ENCODE measurements at regions not wholly inside any gene's neighbourhood (a gene's known extent, or its start where the extent isn't known, plus 50 kb on each side); places are given as distances from the start of the nearest gene placed in this dataset.
A peak's percentile ranks its signal among the peaks of the same experiment; 100 is the strongest.
"Not testable (repeated sequence)": the region's sequence is repeated elsewhere in the genome, so short reads cannot be mapped to it uniquely, and the experiment has no call there.

DNA sequence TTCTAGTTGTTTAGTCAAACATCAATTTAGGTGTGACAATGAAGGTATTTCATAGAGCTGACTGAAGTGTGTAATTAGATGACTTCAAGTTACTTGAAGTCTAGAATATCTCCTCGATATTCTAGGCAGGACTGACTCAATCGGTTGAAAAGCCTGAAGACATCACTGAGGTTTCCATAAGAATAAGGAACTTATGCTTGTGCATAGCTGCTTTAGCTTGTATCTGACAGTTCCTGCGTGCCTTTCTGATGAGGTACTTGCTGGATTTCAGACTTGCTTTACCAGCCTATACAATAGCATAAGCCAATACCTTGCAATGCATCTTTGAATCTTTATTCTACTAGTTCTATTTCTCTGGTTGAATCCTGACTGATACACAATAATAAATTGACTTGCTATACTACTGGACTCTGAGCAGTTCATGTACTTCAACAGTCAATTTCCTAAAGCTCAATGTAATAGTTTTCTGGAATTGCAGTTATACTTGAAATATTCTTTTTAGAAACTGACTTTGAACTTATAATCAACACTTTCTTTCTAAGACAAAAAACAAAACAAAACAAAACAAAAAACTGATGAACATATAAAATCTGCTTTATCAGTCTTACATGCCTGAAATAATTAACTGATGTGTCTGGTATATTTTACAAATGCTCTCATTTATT lies 1534.8 kb downstream of the SLITRK5 start:
- TF ChIP-seq, protein P1, sequence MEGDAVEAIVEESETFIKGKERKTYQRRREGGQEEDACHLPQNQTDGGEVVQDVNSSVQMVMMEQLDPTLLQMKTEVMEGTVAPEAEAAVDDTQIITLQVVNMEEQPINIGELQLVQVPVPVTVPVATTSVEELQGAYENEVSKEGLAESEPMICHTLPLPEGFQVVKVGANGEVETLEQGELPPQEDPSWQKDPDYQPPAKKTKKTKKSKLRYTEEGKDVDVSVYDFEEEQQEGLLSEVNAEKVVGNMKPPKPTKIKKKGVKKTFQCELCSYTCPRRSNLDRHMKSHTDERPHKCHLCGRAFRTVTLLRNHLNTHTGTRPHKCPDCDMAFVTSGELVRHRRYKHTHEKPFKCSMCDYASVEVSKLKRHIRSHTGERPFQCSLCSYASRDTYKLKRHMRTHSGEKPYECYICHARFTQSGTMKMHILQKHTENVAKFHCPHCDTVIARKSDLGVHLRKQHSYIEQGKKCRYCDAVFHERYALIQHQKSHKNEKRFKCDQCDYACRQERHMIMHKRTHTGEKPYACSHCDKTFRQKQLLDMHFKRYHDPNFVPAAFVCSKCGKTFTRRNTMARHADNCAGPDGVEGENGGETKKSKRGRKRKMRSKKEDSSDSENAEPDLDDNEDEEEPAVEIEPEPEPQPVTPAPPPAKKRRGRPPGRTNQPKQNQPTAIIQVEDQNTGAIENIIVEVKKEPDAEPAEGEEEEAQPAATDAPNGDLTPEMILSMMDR (IDR thresholded peaks at IDR 0.05) = no peak
- no peak for ATAC-seq
- Histone ChIP-seq H3K4me1 (no peaks in the 10 kb centered on the region), H3K9me3 (no peaks in the 10 kb centered on the region), H3K36me3 (no peaks in the 10 kb centered on the region), H3K27ac (no peak overlapping the region), H3K4me3 (no peak overlapping the region), H3K27me3 (ENCODE audit: low read depth) (no peaks in the 10 kb centered on the region)
- intact Hi-C loops (cut with DNase I) = no loop called here
- DNase-seq = no peak

DNA sequence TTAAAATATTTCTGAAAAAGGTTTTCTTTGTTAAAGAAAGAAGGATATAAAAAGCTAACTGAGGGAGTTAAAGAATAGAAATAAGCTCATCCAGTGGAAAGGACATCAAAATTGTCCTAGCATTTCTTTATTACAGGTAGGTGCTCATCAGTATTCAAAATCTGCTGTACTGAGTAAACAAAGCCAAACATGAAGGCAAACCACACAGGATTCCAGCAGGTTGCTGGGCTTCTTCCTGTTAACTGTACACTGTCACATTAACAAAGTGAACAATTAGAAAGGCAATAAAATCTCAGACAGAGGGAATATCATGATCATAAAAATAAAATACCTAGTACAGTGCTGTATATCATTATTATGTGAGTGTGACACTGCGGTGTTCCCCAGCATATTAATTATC lies 1541.0 kb downstream of the SLITRK5 start:
- Histone ChIP-seq H3K4me1 (no peaks in the 10 kb centered on the region), H3K4me3 (no peak overlapping the region), H3K36me3 (no peaks in the 10 kb centered on the region), H3K27me3 (ENCODE audit: low read depth) (no peaks in the 10 kb centered on the region), H3K27ac (no peak overlapping the region), H3K9me3 (no peaks in the 10 kb centered on the region)
- ATAC-seq (no peak), DNase-seq (no peak)
- intact Hi-C loops (cut with DNase I) = no loop called here
- TF ChIP-seq, protein P1 (IDR thresholded peaks at IDR 0.05) = no peak

DNA sequence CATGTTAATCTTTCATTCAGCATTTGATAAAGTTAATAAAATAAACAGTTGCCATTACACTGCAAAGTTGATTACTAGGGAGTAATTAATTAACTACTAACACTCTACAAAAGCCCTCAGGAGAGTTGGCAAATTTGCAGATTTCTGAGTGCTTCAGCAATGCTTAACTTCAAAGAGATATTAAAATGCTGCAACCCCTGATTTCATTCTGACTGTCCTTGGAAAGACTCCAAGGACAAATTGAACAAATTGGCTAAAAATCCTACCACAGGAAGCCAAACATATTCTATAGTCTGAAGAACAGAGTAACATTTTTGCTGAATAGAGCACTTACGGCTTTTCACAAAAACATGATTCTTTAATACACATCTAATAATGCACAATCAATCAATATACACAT lies 1543.0 kb downstream of the SLITRK5 start:
- ATAC-seq (peak in 1 of 2 donors; percentile 37), DNase-seq (no peak)
- TF ChIP-seq, protein P1 (IDR thresholded peaks at IDR 0.05) = no peak
- no peaks in the 10 kb centered on the region for H3K27me3 ChIP-seq (ENCODE audit: low read depth)
- no peaks in the 10 kb centered on the region for H3K9me3 ChIP-seq
- no peak overlapping the region for H3K27ac ChIP-seq
- H3K4me3 ChIP-seq = no peak overlapping the region
- intact Hi-C loops (cut with DNase I) = no loop called here
- H3K36me3 ChIP-seq = no peaks in the 10 kb centered on the region
- no peaks in the 10 kb centered on the region for H3K4me1 ChIP-seq

DNA sequence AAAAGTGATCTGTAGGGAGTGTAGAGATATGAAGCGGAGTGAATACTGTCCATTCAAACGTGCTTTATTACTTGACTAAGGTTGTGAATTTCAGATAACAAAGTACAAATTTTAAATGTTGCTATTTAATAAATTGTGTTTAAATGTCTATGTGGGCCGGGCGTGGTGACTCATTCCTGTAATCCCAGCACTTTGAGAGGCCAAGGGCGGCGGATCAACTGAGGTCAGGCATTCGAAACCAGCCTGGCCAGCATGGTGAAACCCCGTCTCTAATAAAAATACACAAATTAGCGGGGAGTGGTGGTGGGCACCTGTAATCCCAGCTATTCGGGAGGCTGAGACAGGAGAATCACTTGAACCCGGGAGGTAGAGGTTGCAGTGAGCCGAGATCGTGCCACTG lies 1544.1 kb downstream of the SLITRK5 start:
- H3K27ac ChIP-seq; H3K4me1 ChIP-seq; intact Hi-C loops (cut with DNase I); H3K27me3 ChIP-seq (ENCODE audit: low read depth); H3K36me3 ChIP-seq; ATAC-seq; H3K4me3 ChIP-seq; H3K9me3 ChIP-seq; DNase-seq: not testable (repeated sequence)

DNA sequence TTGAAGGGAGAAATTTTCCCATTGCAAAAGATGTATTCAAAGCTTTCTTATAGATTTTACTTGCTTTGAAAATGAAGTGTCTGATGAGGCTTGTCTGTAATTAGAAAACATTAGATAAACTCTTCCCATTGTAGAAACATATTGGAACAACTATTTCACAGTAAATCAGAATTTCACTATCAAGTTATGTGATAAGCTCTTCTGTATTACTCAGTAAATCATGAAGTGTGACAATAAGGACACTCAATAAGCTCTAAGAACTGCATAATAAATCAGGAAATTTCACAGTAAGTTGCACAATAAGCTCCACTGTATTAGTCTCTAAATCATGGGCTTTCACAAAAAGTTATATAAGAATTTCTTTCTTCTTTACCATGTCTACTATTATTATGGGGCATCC lies 1546.6 kb downstream of the SLITRK5 start:
- H3K4me1 ChIP-seq = no peaks in the 10 kb centered on the region
- TF ChIP-seq, protein P1 (IDR thresholded peaks at IDR 0.05) = no peak
- H3K4me3 ChIP-seq = no peak overlapping the region
- no peak overlapping the region for H3K27ac ChIP-seq
- H3K27me3 ChIP-seq (ENCODE audit: low read depth) = no peaks in the 10 kb centered on the region
- no peak for DNase-seq
- H3K36me3 ChIP-seq = no peaks in the 10 kb centered on the region
- intact Hi-C loops (cut with DNase I) = no loop called here
- no peak for ATAC-seq
- peaks cover 15% of the 10 kb centered on the region for H3K9me3 ChIP-seq

DNA sequence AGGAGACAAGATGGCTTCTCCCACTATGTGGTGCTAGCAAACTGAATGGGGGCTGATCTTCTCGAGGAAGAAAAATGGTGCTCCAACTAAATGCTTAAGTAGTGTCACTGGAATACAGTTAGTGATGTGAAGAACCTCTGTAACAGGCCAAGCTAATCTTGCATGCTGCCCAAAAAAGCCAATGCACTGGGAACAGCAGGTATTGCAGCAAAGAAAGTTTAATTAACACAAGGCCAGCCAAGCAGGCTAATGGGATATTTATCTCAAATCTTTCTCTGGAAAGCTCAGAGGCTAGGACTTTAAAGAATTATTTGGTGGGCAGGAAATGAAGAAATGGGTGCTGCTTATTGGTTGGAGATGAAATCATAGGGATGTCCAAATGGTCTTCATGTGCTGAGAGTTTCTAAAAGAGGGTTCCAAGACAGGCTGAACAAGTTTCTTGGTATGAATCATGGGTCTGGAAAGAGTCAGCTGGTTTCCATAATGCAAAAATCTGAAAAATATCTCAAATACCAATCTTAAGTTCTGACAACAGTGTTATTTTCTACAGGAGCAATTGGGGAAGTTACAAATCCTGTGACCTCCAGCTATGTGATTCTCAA lies 1550.5 kb downstream of the SLITRK5 start:
- no peak overlapping the region for H3K27ac ChIP-seq
- H3K36me3 ChIP-seq = no peaks in the 10 kb centered on the region
- no peak overlapping the region for H3K4me3 ChIP-seq
- ATAC-seq = no peak
- peaks cover 15% of the 10 kb centered on the region for H3K9me3 ChIP-seq
- H3K27me3 ChIP-seq (ENCODE audit: low read depth) = no peaks in the 10 kb centered on the region
- no peak for DNase-seq
- H3K4me1 ChIP-seq = no peaks in the 10 kb centered on the region
- intact Hi-C loops (cut with DNase I) = no loop called here
- TF ChIP-seq, protein P1 (IDR thresholded peaks at IDR 0.05) = no peak

All from lower lobe of right lung (tissue), 2 donors.